Epidermal melanocyte (primary cell): ENCODE measurements at regions not wholly inside any gene's neighbourhood (a gene's known extent, or its start where the extent isn't known, plus 50 kb on each side); places are given as distances from the start of the nearest gene placed in this dataset.
A peak's percentile ranks its signal among the peaks of the same experiment; 100 is the strongest.
"Not testable (repeated sequence)": the region's sequence is repeated elsewhere in the genome, so short reads cannot be mapped to it uniquely, and the experiment has no call there.

Experiments
- DNase-seq: peaks from one replicate; pipeline ENCODE4 v3.0.0; 2011; ENCODE audit warnings: low spot score; ENCODE audit not compliant: insufficient read length

DNA sequence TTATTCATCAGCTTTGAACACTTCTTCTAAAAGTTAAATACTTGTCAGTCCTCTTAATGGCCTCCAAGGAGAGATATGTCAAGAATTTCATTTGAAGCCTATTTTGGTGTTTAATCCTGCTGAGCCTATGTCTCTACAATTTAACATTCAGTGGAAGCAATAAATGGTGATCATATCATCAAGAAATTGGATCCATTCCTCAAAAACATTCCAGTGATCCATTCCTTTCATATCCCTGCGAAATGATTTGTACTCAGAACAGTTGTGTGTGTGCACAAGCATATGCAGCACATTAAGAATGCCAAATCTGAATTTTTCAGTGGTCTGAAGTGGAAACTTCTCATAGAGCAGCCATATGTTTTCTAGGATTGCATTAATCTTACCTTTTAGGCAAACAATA is 373.7 kb upstream of the SYT1 start:
- DNase-seq: peak; percentile 23

- no peak for DNase-seq
Measured at GRCh38 chr12:78494911-78495310, 369.7 kb upstream of the SYT1 start.

GRCh38 chr12:78501825-78502224 is 362.7 kb upstream of the SYT1 start:
- DNase-seq: no peak

DNA sequence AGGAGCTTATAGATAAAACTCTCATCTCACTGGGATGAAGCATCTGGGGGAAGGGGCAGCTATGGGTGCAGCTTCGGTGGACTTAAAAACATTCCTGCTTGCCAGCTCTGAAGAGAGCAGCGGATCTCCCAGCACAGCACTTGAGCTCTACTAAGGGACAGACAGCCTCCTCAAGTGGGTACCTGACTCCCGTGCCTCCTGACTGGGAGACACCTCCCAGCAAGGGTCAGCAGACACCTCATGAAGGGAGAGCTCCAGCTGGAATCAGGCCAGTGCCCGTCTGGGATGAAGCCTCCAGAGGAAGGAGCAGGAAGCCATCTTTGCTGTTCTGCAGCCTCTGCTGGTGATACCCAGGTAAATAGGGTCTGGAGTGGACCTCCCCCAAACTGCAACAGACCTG is 345.2 kb upstream of the SYT1 start:
- no peak for DNase-seq

DNA sequence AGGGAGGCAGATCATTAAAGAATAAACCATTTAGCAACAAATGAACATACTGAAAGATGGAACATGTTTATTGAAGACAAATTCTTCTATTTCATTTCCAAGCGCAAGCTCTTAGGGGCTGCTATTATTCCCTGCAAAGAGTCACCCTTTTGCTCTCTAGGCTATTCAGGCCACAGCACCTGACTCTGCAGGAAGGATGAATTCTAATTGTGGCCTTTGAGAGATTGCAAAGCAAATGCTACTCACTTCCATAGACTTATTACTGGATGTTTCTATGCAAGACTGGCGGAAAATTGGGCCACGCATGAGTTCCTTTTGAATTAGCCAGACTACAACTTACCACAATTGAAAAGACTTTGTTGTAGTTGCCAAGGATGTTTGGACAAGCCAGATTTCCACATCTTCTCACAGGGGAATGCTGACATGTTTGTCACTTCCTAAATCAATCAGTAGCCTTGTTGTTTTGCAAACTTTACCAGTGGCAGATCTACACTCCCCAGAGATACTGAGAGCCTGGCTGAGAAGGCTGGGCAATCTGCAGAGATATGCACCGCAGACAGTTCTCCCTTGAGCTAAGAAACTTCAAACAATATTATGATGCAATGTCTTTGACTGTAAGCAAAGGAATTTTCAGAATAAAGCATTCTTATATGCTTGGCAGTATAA is 334.3 kb upstream of the SYT1 start:
- DNase-seq: no peak

DNA sequence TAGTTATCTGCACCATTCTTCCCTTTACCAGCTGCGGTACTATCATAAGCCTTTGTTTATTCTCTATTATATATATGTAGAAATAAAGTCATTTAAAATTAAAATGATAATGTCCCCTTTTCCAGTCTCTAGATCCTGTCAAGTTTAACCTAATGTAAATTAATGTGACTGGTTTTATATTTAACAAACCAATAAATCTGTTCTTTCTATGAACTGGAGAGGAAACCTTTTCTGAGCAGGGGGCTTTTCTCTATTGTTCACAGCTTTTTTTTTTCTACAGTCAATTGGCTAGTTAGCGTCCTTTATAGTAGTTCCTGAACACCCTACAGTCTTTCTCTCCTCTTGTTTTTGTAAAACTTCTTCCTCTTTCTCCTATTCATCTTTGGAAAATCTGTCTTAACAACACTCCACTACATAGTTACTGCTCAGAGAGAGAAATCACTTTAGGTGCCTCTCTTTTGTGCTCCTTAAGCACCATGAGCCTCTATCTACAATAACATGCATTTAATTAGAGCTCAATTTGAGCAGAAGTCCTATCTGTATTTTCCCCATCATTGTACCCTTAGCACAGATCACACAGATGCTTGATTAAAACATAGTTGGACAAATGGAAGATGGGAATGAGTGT is 332.6 kb upstream of the SYT1 start:
- DNase-seq: no peak

DNA sequence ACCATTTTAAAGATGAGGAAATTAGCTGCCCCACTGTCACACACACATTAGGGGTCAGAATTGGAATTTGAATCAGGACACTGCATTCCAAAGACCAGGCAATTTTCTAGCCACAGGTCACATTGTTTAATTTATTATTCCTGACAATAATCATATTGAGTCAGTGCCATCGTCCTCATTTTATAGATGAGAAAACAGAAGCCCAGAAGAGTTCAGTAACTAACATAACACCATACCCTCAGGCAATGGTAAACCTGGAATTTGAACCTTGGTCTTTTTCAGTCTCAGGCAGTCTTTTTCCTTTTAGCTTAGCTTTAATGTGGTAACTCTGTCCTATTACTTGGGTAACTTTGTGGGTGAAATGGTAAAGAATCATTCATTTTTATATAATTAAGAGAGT is 330.3 kb upstream of the SYT1 start:
- DNase-seq: no peak

DNA sequence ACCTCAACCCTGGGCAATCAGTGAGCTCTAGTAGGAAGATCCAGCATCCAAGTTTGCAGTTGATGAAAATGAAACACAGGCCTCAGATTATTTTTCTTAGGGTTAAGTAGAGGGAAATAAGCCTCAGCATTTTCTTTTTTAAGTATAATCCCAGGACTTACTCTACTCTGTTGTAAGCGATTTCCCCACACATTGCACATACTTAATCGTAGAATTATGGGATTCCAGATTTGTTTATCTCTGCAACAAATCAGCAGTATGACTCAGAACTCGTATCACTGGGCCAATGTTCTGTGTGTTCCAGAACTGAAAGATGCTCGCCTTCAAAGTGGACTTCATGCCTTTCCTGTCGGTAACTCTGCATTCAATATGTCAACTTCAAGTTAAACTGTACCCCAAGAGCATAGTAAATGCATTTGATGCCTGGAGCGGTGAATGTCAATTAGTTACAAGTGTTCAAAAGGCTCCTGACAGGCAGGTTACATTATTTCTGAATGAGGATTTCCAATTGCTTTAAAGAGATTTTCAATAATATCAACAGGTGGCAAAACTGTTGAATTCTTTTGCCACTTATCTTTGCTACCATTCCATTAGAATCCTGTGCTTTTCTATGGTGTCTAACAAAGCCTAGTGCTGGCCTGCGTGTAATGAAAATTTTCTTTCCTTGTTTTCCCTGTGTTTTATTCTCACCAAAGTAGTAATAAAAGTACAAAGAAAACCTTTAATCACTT is 323.8 kb upstream of the SYT1 start:
- no peak for DNase-seq

- DNase-seq: no peak
Measured at GRCh38 chr12:78550831-78551230, 313.7 kb upstream of the SYT1 start.

GRCh38 chr12:78555802-78556201 is 308.8 kb upstream of the SYT1 start:
- DNase-seq: no peak

GRCh38 chr12:78556651-78557050 is 307.9 kb upstream of the SYT1 start:
- no peak for DNase-seq

GRCh38 chr12:78559416-78559815 is 305.2 kb upstream of the SYT1 start:
- no peak for DNase-seq

DNA sequence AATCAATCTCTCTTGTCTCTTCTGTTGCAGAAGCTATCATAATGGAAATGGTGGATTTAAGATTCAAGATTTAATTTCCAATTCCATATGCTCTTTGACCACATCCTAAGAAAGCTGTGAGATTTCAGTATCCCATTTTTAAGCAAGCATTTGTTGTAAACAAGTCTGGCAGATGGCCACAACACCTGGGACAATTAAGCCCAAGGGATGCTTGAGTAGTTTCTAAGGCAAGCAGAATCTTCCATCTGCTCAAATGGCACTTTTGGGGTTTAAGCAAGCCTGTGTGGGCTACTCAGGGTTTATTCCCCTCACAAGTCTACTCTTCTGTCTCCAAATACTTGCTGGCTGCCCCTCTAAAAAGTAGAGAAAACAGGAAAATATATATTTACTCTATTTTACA is 304.7 kb upstream of the SYT1 start:
- no peak for DNase-seq

GRCh38 chr12:78560633-78561032 is 303.9 kb upstream of the SYT1 start:
- no peak for DNase-seq

- no peak for DNase-seq
Measured at GRCh38 chr12:78562368-78563205, 302.0 kb upstream of the SYT1 start.

DNA sequence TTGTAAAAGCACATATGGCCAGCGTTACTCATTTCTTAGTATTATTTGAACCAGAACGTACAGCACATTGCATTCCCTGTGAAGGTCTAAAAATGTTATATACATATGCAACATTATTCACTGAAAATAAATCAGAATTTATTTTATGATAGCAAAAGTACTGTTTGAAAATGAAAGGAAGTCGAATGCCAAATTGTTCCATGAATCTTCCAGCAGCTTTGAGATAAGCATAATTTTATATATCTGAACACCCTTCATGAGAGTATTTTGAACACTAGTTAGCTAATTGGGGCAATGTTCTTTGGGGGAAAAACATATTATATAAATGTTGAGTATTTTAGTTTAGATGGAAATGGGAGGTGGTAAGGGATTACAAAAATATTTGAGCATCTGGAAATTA is 300.7 kb upstream of the SYT1 start:
- DNase-seq: no peak

- DNase-seq: no peak
Measured at GRCh38 chr12:78566456-78566855, 298.1 kb upstream of the SYT1 start.

DNA sequence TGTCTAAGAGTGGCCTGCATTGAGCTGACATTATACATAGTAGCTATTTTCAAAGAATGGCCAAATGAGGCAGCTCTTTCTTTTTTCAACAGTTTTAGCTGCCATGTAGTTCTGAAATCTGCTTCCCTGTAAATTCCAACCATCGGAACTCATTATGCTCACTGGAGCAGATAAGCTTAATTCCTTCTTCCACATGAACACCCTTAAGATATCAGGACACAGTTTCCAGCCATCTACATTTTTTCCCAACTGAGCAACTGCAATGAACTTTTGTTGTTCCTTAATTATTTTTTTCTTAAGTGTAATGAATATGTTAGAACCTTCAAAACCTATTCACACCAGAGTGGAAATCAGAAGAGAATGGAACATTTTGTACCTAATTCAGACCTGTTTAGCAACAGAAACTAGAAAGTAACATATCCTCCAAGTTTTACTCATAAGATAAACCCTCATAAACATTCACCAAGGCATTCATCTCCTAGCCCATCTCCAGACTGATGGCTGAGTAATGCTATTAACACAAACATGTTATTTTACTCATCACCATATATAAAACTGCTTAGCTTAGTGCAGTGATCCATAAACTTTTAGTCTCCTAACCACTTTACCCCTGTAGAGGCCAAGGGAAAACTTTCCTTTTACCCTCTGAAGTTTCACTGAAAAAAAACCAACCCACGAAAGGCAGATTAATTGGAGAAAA is 296.1 kb upstream of the SYT1 start:
- DNase-seq: no peak

- no peak for DNase-seq
Measured at GRCh38 chr12:78571953-78572352, 292.6 kb upstream of the SYT1 start.

- DNase-seq: not testable (repeated sequence)
Measured at GRCh38 chr12:78575208-78575607, 289.4 kb upstream of the SYT1 start.

DNA sequence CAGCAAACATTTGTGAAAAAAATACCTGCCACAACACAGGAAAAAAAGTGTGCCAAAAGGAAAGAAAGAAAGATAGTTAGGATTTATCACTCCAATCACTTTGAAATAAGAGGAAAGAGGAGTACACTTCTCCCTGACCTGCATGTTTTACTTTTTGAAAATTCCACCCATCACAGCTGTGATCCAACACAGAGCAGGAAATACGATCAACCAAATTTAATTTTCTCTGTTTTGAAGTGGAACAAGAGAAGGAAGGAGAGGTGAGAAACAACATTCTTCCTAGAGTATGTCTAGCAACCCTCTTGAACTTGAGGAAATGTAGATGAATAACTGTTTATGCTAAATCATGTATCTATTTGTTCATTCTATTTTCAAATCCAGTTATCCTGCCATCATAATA is 284.7 kb upstream of the SYT1 start:
- no peak for DNase-seq
